Cardiac muscle cell (in vitro differentiated cells and primary cell): ENCODE measurements at regions not wholly inside any gene's neighbourhood (a gene's known extent, or its start where the extent isn't known, plus 50 kb on each side); places are given as distances from the start of the nearest gene placed in this dataset.

Source experiments
- DNase-seq, 2 donors: peaks; one replicate each; pipeline versions ENCODE4 v3.0.0 to v3.0.0-alpha.2; 2010 to 2017; ENCODE audit warnings: low read depth in 1 of 2, low spot score in 1 of 2
- H3K27ac ChIP-seq: fragments of 200-600 bp; sonication (generic); 2 replicates; pipeline ENCODE4 v1.5.1; 2016
- H3K27me3 ChIP-seq: fragments of 200-600 bp; sonication (generic); 2 replicates; pipeline ENCODE4 v1.6.0; 2016; ENCODE audit warnings: control low read depth
- H3K36me3 ChIP-seq: fragments of 200-600 bp; sonication (generic); 2 replicates; pipeline ENCODE4 v1.5.1; 2016; ENCODE audit warnings: control low read depth
- H3K4me1 ChIP-seq: fragments of 200-600 bp; sonication (generic); 2 replicates; pipeline ENCODE4 v1.8.1; 2017; ENCODE audit warnings: low read depth, mild to moderate bottlenecking, mixed run types
- H3K4me3 ChIP-seq: fragments of 200-600 bp; sonication (generic); 2 replicates; pipeline ENCODE4 v1.5.1; 2016; ENCODE audit warnings: mild to moderate bottlenecking
- H3K9me3 ChIP-seq: fragments of 200-600 bp; sonication (generic); 2 replicates; pipeline ENCODE4 v1.5.1; 2017; ENCODE audit warnings: low read depth, mild to moderate bottlenecking, control low read depth
- CTCF ChIP-seq: IDR thresholded peaks from 2 replicates; pipeline ENCODE4 v1.5.1; 2012; ENCODE audit warnings: low read depth, mild to moderate bottlenecking, low read length

DNA sequence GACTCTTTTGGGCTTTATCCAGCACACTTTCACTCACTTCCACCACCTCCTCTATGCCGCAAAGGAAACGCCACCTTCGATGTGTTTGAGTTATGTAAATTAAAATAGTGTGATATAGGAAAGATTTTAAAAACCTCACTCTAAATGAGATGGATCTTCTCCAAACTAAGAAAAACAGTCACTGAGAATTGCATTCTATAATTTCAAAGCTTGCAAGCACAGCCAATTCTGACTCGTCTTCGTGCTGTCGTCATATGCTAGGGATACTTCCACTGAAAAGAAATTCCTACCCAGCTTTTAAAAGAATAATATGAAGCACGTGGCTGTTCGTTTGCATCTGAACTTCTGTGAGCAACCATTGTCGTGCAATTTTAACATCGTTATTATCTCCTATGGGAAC, 162.5 kb downstream of the SH3BP4 start:
- DNase-seq: no peak
- no peak for TF ChIP-seq CTCF
- Histone ChIP-seq H3K27me3 (no peaks in the 10 kb centered on the region), H3K27ac (no peak overlapping the region), H3K4me1 (no peaks in the 10 kb centered on the region), H3K4me3 (no peak overlapping the region), H3K9me3 (no peaks in the 10 kb centered on the region), H3K36me3 (no peaks in the 10 kb centered on the region)

- DNase-seq: no peak
- no peak overlapping the region for H3K4me3 ChIP-seq
- H3K4me1 ChIP-seq: no peaks in the 10 kb centered on the region
- no peak for TF ChIP-seq CTCF
- H3K36me3 ChIP-seq: no peaks in the 10 kb centered on the region
- H3K9me3 ChIP-seq: no peaks in the 10 kb centered on the region
- H3K27me3 ChIP-seq: peaks cover 2% of the 10 kb centered on the region
- no peak overlapping the region for H3K27ac ChIP-seq
These were observed 163.7 kb downstream of the SH3BP4 start for GRCh38 chr2:235115521-235115920.

DNA sequence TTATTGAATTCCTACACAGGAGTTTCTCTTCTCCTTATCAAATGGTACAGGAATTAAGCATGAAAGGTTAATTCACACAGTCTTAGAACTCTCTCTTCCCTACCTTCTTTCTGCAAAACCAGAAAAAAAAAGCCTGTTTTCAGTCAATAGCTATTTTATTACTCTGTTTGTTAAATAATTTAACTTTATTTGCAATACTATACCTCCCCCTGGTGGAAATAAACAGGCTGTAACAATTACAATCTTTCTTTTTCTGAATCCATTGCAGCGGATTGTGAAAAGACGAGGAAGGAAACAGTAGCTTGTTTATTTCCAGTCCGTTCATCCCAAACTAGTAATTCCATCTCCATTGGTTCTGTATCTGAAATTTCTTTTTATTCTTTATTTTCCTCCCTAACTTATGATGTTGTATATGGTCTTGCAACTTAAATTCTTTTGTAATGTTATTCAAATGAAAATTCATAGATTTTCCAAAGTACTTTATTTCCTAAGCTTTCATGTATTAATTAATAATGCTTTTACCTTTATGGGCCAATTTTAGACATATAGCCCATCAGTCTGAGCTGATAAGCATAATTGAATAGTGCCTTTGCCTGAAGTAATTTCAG, 165.2 kb downstream of the SH3BP4 start:
- Histone ChIP-seq H3K36me3 (no peaks in the 10 kb centered on the region), H3K4me3 (no peak overlapping the region), H3K27me3 (peaks cover 12% of the 10 kb centered on the region), H3K27ac (no peak overlapping the region), H3K9me3 (no peaks in the 10 kb centered on the region), H3K4me1 (no peaks in the 10 kb centered on the region)
- TF ChIP-seq CTCF: peak; percentile 52
- DNase-seq: peak; percentile 63 to 65

DNA sequence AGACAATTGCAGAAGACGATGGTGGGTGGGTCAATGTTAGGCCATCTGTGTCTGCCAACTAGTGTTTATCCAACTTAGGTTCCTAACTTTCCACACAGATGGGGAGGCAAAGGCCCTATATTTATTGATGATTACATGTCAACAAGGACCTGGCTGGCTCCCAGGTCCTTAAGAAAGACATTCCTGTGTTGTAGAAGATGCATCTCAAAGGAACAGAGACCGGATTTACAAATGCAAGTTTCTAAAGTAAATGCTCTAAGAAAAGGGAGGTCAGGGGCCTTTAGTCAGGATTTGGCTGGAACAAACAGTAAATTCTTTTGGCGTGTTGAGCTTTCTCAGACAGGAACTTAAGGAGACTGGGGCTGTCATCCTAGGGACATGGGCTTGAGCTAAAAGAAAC, 175.0 kb downstream of the SH3BP4 start:
- no peaks in the 10 kb centered on the region for H3K36me3 ChIP-seq
- no peak for DNase-seq
- no peak for TF ChIP-seq CTCF
- H3K4me1 ChIP-seq: no peaks in the 10 kb centered on the region
- H3K9me3 ChIP-seq: no peaks in the 10 kb centered on the region
- H3K4me3 ChIP-seq: no peak overlapping the region
- no peak overlapping the region for H3K27ac ChIP-seq
- peaks cover 42% of the 10 kb centered on the region for H3K27me3 ChIP-seq

- no peak for DNase-seq
- H3K27ac ChIP-seq: no peak overlapping the region
- no peak overlapping the region for H3K4me3 ChIP-seq
- H3K27me3 ChIP-seq: peaks cover 33% of the 10 kb centered on the region
- no peak for TF ChIP-seq CTCF
- H3K4me1 ChIP-seq: no peaks in the 10 kb centered on the region
- H3K36me3 ChIP-seq: no peaks in the 10 kb centered on the region
- no peaks in the 10 kb centered on the region for H3K9me3 ChIP-seq
These were observed 176.1 kb downstream of the SH3BP4 start for GRCh38 chr2:235127931-235128330.

DNA sequence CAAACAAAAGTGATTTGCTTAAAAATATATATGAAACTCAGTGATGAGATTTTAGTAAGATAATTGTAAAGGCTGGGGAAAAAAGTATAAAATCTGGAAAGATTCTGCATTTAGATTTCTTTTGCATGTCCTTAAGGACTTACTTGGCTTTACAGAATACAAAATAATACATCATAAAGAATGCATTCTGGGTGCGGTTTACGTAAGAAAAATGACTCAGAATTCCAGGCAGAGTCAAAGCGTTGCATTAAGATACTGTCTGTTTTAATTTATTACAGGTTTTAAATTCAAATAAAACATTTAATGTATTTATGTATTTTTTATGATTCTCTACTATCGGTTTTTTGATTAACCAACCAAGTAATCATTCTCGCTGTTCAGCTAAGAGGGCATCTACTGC, 178.0 kb downstream of the SH3BP4 start:
- TF ChIP-seq CTCF: no peak
- Histone ChIP-seq H3K27me3 (peaks cover 13% of the 10 kb centered on the region), H3K9me3 (no peaks in the 10 kb centered on the region), H3K36me3 (no peaks in the 10 kb centered on the region), H3K4me3 (no peak overlapping the region), H3K4me1 (no peaks in the 10 kb centered on the region), H3K27ac (no peak overlapping the region)
- peak in 1 of 2 donors; percentile 34 for DNase-seq
